Upper lobe of left lung (tissue), 6 donors: ENCODE measurements at regions not wholly inside any gene's neighbourhood (a gene's known extent, or its start where the extent isn't known, plus 50 kb on each side); places are given as distances from the start of the nearest gene placed in this dataset.

Source experiments
- ATAC-seq, 2 donors: fragments of 200-7000 bp; cut with Tn5 transposase; one replicate each; pipeline ENCODE4 v1.9.1; 2022; ENCODE audit warnings: mild to moderate bottlenecking in 2 of 2, moderate library complexity in 2 of 2; ENCODE audit not compliant: low FRiP score in 2 of 2
- DNase-seq, 2 donors: peaks; one replicate each; pipeline ENCODE4 v3.0.0-alpha.2; 2019 to 2020
- H3K27ac ChIP-seq, 4 donors: fragments of 200-600 bp; sonication (generic); one replicate each; pipeline ENCODE4 v1.5.1; 2016 to 2019
- H3K27me3 ChIP-seq, 4 donors: fragments of 200-600 bp; sonication (generic); one replicate each; pipeline ENCODE4 v1.5.1; 2017 to 2019
- H3K36me3 ChIP-seq, 4 donors: fragments of 200-600 bp; sonication (generic); one replicate each; pipeline ENCODE4 v1.5.1; 2016 to 2019
- H3K4me1 ChIP-seq, 4 donors: fragments of 200-600 bp; sonication (generic); one replicate each; pipeline ENCODE4 v1.5.1; 2018 to 2019
- H3K4me3 ChIP-seq, 4 donors: fragments of 200-600 bp; sonication (generic); one replicate each; pipeline ENCODE4 v1.5.1; 2017 to 2019; ENCODE audit warnings: mild to moderate bottlenecking in 2 of 4, moderate library complexity in 1 of 4
- H3K9me3 ChIP-seq, 4 donors: fragments of 200-600 bp; sonication (generic); one replicate each; pipeline ENCODE4 v1.5.1; 2018 to 2019
- EP300 ChIP-seq, 4 donors: sonication (generic); formaldehyde crosslinking; IDR thresholded peaks; one replicate each; pipeline ENCODE4 v1.5.1; 2017; ENCODE audit warnings: antibody characterized with exemption in 4 of 4, control low read depth in 2 of 4
- POLR2A ChIP-seq, 4 donors: fragments of 450-650 bp; IDR thresholded peaks; one replicate each; pipeline ENCODE4 v1.5.1; 2016 to 2017; ENCODE audit warnings: antibody characterized with exemption in 4 of 4, mild to moderate bottlenecking in 2 of 4
- POLR2AphosphoS5 ChIP-seq, 2 donors: sonication (generic); formaldehyde crosslinking; IDR thresholded peaks; one replicate each; pipeline ENCODE4 v1.5.1; 2017; ENCODE audit warnings: antibody characterized with exemption in 2 of 2
- WGBS, 2 donors: methylation state at CpG; one replicate each; pipeline ENCODE4 v1.1.5; 2017 to 2018; 5-methylcytosine and 5-hydroxymethylcytosine counted together
- TF ChIP-seq, protein P1 (sequence below), 6 experiments: fragments of 450-650 bp in 4 of 6; fragments of 200-600 bp in 2 of 6; sonication (generic) in 2 of 6; IDR thresholded peaks; one replicate each; pipeline ENCODE4 v1.5.1; 2016 to 2019; ENCODE audit warnings: antibody characterized with exemption in 6 of 6
- donor health status: DM: no; HTN: no; CAD: no; lungs with moderate emphysema.
- donor health status: DM: no; HTN: yes; CAD: no; lungs with severe emphysema.

DNA sequence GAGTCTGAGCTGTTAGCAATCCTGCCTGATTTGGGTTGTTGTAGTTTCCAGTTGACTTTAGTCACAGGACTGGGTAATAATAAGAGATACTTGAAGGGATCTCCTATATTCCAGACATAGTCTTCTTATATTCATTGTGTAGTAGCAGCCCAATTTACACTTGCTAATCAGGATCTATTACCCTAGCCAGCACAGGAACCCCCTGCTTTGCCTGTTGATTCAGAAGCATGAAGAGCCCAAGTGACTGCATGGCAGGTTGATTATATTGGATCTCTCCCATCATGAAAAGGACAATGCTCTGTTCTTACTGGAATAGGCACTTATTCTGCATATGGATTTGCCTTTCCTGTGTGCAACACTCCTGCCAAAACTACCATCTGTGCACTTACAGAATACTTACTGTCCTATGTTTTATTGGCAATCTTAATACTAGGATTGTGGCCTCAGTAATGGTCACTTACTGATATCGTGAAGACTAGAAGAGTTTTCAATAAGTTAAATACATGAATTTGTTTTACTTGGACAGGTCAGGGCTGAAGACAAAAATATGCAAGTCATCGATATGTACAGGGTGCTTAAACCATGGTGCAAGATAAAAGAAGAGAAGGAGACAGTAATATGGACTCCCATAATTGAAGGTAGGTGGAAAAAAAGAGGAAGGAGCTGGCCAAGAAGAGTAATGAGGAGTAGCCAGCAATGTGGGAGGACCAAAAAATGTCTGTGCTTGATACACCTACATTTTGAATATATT is 304.1 kb downstream of the MCTP2 start:
- TF ChIP-seq EP300 (IDR thresholded peaks at IDR 0.05) (no peak), POLR2A (IDR thresholded peaks at IDR 0.05) (no peak), POLR2AphosphoS5 (IDR thresholded peaks at IDR 0.05) (no peak)
- TF ChIP-seq, protein P1, sequence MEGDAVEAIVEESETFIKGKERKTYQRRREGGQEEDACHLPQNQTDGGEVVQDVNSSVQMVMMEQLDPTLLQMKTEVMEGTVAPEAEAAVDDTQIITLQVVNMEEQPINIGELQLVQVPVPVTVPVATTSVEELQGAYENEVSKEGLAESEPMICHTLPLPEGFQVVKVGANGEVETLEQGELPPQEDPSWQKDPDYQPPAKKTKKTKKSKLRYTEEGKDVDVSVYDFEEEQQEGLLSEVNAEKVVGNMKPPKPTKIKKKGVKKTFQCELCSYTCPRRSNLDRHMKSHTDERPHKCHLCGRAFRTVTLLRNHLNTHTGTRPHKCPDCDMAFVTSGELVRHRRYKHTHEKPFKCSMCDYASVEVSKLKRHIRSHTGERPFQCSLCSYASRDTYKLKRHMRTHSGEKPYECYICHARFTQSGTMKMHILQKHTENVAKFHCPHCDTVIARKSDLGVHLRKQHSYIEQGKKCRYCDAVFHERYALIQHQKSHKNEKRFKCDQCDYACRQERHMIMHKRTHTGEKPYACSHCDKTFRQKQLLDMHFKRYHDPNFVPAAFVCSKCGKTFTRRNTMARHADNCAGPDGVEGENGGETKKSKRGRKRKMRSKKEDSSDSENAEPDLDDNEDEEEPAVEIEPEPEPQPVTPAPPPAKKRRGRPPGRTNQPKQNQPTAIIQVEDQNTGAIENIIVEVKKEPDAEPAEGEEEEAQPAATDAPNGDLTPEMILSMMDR (IDR thresholded peaks at IDR 0.05), result no peak
- ATAC-seq (no peak), DNase-seq (no peak)
- no peak overlapping the region for H3K27ac ChIP-seq
- no peaks in the 10 kb centered on the region for H3K9me3 ChIP-seq
- H3K4me3 ChIP-seq, result no peak overlapping the region
- H3K27me3 ChIP-seq, result no peaks in the 10 kb centered on the region
- WGBS, 2 donors, result 66 to 92% methylated on average over 2 of the region's 2 CpGs
- H3K4me1 ChIP-seq, result no peaks in the 10 kb centered on the region
- no peaks in the 10 kb centered on the region for H3K36me3 ChIP-seq

DNA sequence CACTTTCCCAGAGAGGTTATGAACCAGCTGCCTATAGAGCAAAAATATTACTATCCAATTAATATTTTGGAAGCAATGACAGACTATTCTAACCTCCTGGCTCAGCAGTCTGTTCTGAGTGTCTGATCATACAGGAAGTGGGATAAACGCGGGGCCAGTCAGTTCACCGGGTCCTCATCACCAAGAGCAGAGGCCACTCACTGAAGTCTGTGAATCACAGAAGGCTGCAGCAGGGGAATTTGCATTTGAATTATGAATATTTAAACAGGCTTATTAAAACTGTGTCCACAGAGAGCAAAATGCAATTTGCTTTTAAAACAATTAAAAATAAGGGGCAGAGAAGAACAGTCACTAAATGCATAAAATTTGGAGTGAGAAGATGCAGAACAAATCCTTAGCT is 305.2 kb downstream of the MCTP2 start:
- no peak for DNase-seq
- no peaks in the 10 kb centered on the region for H3K36me3 ChIP-seq
- H3K4me3 ChIP-seq, result no peak overlapping the region
- no peaks in the 10 kb centered on the region for H3K9me3 ChIP-seq
- WGBS, 2 donors, result 54 to 56% methylated on average over 3 of the region's 3 CpGs
- H3K27ac ChIP-seq, result no peak overlapping the region
- H3K27me3 ChIP-seq, result no peaks in the 10 kb centered on the region
- H3K4me1 ChIP-seq, result no peaks in the 10 kb centered on the region
- no peak for ATAC-seq
- TF ChIP-seq POLR2A (IDR thresholded peaks at IDR 0.05) (no peak), EP300 (IDR thresholded peaks at IDR 0.05) (no peak), POLR2AphosphoS5 (IDR thresholded peaks at IDR 0.05) (no peak)
- TF ChIP-seq, protein P1 (IDR thresholded peaks at IDR 0.05), result no peak

- no peak for TF ChIP-seq POLR2A (IDR thresholded peaks at IDR 0.05)
- no peak for TF ChIP-seq EP300 (IDR thresholded peaks at IDR 0.05)
- TF ChIP-seq, protein P1 (IDR thresholded peaks at IDR 0.05), result no peak
- no peak for TF ChIP-seq POLR2AphosphoS5 (IDR thresholded peaks at IDR 0.05)
- H3K36me3 ChIP-seq, result no peaks in the 10 kb centered on the region
- ATAC-seq (no peak), DNase-seq (no peak)
- 0% methylated on average over 1 of the region's 1 CpG for WGBS, 2 donors
- H3K27me3 ChIP-seq, result no peaks in the 10 kb centered on the region
- no peaks in the 10 kb centered on the region for H3K9me3 ChIP-seq
- no peaks in the 10 kb centered on the region for H3K4me1 ChIP-seq
- H3K27ac ChIP-seq, result no peak overlapping the region
- no peak overlapping the region for H3K4me3 ChIP-seq
These were observed 306.9 kb downstream of the MCTP2 start for GRCh38 chr15:94538280-94538679.

DNA sequence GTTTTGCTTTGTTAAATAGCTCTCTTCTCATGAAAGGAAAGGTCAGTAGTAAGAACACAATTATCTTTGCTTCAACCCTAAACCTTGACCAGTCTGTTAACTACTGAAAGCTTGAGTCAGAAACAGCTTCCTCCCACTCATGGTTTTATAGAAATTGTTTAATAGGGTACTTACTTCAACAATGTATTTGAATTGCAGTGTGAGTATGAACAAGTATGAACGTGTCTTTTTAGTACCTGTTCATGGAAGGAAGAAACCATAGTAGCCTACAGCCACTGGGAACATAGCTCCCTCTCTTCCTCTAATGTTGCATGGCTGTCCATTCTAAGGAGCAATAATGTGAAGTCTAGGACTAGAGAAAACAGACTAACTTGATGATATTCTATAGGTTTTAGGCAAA is 311.0 kb downstream of the MCTP2 start:
- 67 to 76% methylated on average over 1 of the region's 1 CpG for WGBS, 2 donors
- H3K27ac ChIP-seq, result no peak overlapping the region
- H3K27me3 ChIP-seq, result no peaks in the 10 kb centered on the region
- TF ChIP-seq, protein P1 (IDR thresholded peaks at IDR 0.05), result no peak
- TF ChIP-seq EP300 (IDR thresholded peaks at IDR 0.05), result no peak
- TF ChIP-seq POLR2A (IDR thresholded peaks at IDR 0.05), result no peak
- TF ChIP-seq POLR2AphosphoS5 (IDR thresholded peaks at IDR 0.05), result no peak
- H3K36me3 ChIP-seq, result no peaks in the 10 kb centered on the region
- no peaks in the 10 kb centered on the region for H3K9me3 ChIP-seq
- no peak for ATAC-seq
- no peak for DNase-seq
- no peaks in the 10 kb centered on the region for H3K4me1 ChIP-seq
- no peak overlapping the region for H3K4me3 ChIP-seq

DNA sequence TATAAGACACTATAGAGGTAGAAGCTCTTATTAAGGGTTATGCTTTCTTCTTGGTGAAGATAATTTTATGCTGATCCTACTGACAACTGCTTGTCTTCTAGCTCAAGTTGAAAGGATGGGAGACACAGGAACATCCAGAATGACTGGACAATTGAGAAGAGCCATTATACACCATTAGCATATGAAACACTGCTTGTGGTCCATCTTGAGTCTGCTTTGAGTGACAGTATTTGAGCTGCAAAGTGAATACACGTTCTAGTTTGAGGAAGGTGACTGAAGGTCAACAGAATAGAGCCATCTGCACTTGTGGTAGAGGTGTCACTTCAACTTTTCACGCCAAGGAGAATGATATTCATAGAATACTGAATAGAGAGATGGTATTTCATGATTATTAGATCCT is 315.4 kb downstream of the MCTP2 start:
- no peak overlapping the region for H3K4me3 ChIP-seq
- ATAC-seq, result no peak
- WGBS, 2 donors, result 59 to 68% methylated on average over 2 of the region's 2 CpGs
- no peaks in the 10 kb centered on the region for H3K4me1 ChIP-seq
- no peak for DNase-seq
- H3K9me3 ChIP-seq, result no peaks in the 10 kb centered on the region
- no peaks in the 10 kb centered on the region for H3K27me3 ChIP-seq
- no peak overlapping the region for H3K27ac ChIP-seq
- H3K36me3 ChIP-seq, result no peaks in the 10 kb centered on the region
- TF ChIP-seq, protein P1 (IDR thresholded peaks at IDR 0.05), result no peak
- TF ChIP-seq POLR2AphosphoS5 (IDR thresholded peaks at IDR 0.05) (no peak), POLR2A (IDR thresholded peaks at IDR 0.05) (no peak), EP300 (IDR thresholded peaks at IDR 0.05) (no peak)
